NCI-H2029 (cell line): ENCODE measurements at regions not wholly inside any gene's neighbourhood (a gene's known extent, or its start where the extent isn't known, plus 50 kb on each side); places are given as distances from the start of the nearest gene placed in this dataset.

ENCODE experiments used
- DNase-seq: peaks from one replicate; lab custom pipeline; 2025; lab: John Stamatoyannopoulos, UW

DNA sequence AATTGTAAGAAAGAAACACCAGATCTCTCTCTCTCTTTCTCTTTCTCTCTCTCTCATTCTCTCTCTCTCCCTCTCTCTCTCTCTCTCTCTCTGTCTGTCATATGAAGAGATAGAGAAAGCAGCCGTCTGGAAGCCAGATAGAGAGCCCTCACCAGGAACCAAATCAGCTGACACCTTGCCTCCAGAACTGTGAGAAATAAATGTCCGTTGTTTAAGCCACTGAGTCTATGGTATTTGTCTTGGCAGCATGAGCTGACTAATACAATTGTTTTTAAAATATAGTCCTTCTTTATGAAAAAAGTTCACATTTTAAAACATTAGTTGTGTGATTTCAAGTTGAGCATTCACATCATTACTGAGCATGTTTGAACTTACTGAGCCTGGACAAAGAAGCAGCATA is 275.6 kb downstream of the CETN3 start:
- DNase-seq: no peak

GRCh38 chr5:90131383-90132133 is 278.0 kb downstream of the CETN3 start:
- no peak for DNase-seq

DNA sequence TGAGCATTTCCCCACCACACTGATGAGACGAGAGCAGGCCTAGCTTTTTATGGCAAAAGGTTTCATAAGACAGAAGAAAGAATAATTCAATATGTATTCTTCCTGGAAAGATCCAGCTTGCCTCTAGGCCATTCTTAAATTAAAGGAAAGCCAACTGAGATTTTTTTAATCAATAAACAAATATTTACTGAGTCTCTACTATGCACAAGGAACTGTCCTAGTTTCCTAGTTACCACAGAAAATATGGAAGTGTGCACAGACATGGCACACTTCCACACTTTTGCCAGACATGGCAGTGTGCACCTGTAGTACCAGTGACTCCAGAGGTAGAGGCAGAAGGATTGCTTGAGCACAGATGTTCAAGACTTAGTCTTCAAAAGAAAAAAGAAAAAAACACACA is 281.0 kb downstream of the CETN3 start:
- no peak for DNase-seq

GRCh38 chr5:90119531-90119971 is 290.0 kb downstream of the CETN3 start:
- DNase-seq: no peak

- no peak for DNase-seq
Measured at GRCh38 chr5:90117005-90117404, 292.6 kb downstream of the CETN3 start.

DNA sequence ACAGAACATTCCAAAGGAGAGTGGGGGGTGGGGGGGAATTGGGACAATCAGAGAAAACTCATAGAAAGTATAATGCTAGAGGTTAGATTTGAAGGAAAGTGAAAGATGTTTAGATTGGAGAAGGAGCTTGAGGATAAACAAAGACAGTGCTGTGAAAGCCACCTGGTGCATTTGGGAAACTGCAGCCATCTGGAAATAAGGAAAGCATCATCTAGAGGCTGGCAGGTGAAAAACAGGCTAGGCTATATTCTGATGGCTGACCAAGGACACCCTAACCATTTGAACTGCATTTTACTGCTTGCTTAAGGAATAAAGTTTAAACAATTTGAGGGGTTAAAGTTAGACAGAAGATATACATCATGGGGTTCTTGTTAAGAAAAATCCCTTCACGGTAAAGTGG is 296.4 kb downstream of the CETN3 start:
- no peak for DNase-seq

DNA sequence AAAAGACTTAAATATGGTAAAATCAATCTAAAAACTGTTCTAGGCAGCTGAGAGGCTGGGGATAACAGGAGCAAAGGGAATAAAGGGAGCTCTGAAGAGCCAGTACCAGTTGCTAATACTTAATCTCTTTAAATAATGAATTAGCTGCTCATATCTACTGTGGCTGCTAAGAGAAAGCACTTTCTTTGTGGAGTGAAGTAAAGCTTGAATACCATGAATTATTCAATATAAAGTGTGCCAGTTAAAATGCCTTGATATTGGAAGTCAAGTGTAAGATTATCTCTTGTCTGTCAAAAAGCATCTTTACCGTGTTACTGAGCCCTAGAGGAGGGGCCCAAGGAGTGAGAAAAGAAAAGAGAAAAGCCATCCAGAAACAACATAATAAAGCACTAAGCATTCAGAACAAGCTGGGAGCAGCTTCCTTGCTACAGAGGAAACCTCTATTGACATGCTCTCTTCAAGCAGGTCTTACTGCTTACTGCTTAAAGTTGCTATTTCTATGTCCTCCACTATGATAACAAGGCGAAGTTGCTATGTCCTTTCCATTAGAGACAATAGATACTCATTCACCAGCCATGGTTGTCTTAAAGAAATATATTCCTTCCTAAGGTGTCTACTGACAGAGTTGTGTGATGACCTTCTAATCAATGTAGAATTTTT is 297.4 kb downstream of the CETN3 start:
- no peak for DNase-seq

GRCh38 chr5:90111364-90112032 is 298.1 kb downstream of the CETN3 start:
- no peak for DNase-seq

DNA sequence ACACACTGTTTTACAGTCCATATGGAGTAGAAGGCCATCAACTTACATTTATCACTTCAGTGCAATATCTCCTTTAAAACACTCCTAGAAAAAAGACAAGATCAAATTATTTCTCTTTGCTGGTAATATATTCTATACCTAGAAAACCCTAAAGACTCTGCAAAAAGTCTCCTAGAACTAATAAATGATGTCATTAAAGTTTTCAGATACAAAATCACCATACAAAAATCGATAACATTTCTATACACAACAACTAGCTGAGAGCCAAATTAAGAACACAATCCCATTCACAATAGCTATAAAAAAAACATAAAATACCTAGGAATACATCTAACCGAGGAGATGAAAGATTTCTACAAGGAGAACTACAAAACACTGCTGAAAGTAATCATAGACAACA is 300.3 kb downstream of the CETN3 start:
- DNase-seq: no peak

DNA sequence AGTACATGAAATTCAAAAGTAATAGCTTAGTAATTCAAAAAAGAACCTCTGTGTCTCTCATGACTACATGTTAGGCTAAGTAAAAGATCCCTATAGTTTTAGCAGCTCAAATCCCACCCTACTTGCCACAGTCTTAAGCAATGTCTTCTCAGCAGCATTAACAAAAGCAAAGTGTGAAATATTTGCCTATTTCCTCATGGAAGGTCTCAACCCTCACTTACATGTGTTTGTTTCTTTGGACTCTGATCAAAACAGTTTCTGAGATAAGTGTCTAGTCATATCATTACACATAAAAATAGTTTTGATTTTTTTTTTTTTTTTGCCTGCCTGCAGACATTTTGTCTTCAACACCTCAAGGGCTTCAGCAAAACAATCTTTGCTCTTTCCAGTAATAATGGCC is 310.5 kb downstream of the CETN3 start:
- no peak for DNase-seq

GRCh38 chr5:90097082-90097477 is 312.5 kb downstream of the CETN3 start:
- DNase-seq: no peak

DNA sequence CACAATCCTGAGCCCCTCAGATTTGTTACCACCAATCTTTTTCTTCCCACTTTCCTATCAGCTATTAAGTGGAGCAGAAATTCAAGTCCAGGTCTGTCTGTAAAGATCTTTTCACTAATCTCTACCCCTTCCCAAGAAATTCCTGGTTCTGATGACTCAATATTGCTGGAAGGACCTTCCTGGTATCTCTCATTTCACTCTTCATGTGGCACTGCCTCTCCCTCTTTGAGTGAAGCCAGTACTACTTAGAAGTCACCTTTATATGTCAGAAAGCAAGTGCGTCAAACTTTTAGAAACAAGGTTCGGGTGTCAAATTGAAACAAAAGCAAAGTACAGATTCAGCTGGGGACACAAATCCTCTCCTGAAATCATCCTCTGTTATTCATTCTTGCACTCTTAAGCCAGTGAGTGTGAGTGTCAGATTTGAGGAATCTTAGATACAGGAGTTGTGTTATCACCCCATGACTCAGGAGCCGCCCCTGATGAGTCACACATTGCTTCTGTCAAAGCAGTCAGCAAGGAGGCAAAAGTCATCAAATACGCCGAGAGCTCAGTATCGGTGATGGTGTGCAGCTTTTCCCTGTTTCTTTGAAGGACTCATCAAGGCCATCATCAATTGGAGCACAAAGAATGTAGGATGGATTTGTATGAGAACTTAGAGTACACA is 313.0 kb downstream of the CETN3 start:
- DNase-seq: no peak

GRCh38 chr5:90095292-90096060 is 314.1 kb downstream of the CETN3 start:
- no peak for DNase-seq

DNA sequence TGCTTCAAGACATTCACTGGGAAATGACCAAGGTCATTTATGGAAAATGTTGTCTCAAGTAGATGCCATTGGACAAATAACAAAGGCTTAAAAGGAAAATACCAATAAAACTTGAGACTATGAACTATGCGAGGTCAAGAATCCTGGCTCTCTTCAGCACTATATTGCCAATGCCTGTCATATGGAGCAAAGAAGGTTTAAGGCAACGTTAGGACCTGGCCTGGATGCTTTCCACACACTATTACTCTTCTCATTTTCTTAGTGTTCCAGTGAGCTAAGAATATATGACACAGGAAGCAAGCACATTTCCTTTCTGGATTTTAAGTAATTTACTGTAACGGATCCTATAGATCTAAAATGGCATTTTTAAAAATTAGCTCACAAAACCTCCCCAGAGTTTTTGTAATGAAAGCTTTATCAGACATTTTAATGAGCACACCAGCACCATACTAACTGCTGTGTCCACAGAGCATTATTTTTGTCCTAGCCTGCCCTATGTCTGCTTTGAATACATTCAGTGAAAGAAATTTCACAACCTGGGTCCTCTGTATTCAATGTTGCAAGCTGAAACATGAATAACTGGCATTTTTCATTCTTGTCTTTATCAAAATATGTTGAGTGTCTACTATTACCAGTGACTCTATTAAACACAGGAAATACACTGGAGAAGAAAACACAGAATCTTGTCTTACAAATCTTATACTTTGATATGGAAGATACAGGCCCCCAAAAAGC is 315.6 kb downstream of the CETN3 start:
- DNase-seq: no peak

DNA sequence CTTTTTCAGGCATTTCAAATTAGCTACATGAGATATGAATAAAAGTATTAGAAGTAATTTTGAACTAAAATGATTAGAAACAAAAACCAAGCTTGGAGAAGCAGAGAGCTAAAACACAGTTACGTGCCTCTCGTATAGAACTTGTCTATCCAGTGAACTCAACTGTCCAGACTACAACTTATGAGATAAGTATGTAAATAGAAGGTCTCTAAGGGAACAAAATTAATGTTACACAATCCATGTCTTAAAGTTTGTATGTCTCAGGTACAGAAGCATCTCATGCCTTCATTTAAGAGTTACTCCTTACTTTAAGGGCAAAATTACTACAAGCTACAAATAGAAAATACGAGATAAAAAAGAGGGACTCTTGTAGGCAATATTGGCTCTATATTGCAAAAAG is 316.8 kb downstream of the CETN3 start:
- DNase-seq: no peak

DNA sequence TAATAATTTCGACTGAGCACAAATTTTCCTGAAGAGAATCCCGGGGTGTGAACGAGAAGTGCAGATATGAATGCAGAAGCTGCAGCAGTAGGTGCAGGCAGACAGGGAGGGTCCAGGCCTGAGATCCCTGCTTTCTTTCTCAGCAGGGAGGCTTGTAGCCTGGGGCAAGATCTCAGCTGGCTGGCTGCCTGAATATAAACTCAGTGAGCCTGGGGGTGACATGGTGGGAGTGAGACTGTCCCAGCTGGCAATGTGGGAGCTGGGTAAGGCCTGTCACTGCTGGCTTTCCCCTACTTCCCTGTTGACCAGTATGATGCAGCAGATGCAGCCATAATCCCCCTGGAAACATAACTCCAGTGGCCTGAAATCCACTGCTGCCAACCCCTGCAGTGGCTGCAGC is 325.2 kb downstream of the CETN3 start:
- no peak for DNase-seq

- DNase-seq: peak; percentile 6
Measured at GRCh38 chr5:90073026-90073570, 336.5 kb downstream of the CETN3 start.

DNA sequence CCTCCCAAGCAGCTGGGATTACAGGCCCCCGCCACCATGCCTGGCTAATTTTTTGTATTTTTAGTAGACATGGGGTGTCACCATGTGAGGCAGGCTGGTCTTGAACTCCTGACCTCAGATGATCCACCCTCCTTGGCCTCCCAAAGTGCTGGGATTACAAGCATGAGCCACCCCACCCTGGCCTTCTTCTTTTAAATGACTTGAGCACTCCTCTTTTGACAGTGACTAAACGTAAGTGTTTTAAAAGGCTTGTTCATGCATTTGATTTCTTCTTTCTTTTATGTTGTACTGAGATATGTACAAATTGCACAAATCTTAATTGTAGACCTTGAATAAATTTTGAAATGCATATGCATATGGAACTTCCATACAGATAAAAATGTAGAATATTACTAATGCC is 337.9 kb downstream of the CETN3 start:
- no peak for DNase-seq

DNA sequence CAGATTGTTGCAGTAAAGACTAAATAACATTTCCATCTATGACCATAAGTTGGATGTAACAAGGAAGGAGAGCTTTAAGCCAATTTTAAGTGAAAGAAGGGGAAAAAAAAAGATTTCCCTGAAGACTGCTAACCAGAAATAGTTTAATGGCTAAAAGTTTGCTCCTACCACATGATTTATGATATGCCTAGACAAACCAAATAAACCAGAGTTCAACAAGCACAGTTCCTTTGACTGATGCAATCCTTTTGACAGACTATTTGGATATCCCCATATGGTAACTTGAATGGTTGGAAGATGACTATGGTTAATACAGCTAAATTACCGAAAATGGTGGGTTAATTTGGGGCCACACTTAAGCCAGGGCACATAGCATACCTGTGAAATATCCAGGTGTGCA is 338.5 kb downstream of the CETN3 start:
- no peak for DNase-seq

DNA sequence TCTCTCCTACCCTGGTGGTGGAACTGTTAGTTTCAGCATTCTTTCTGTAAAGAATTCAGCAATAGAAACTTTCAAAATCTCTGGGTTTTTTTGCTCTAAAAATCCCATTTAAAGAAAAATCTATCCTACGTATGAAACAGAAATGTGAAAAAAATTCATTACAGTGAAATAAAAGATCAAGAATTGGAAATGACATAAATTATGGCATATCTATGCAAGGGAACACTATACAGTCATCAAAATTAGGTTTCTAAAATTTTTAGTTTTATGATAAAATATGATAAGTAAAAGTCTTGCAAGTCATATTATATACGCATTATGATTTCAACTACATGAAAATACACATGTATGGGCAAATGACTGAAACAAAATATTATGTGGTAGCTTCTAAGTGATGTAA is 342.6 kb downstream of the CETN3 start:
- DNase-seq: no peak
